Fibroblast of skin of left biceps (primary cell): ENCODE measurements at regions not wholly inside any gene's neighbourhood (a gene's known extent, or its start where the extent isn't known, plus 50 kb on each side); places are given as distances from the start of the nearest gene placed in this dataset.

ENCODE experiments used
- DNase-seq, 2 experiments: peaks; one replicate each; pipeline ENCODE4 v3.0.0-alpha.2; 2013; ENCODE audit warnings: low read depth in 2 of 2

DNA sequence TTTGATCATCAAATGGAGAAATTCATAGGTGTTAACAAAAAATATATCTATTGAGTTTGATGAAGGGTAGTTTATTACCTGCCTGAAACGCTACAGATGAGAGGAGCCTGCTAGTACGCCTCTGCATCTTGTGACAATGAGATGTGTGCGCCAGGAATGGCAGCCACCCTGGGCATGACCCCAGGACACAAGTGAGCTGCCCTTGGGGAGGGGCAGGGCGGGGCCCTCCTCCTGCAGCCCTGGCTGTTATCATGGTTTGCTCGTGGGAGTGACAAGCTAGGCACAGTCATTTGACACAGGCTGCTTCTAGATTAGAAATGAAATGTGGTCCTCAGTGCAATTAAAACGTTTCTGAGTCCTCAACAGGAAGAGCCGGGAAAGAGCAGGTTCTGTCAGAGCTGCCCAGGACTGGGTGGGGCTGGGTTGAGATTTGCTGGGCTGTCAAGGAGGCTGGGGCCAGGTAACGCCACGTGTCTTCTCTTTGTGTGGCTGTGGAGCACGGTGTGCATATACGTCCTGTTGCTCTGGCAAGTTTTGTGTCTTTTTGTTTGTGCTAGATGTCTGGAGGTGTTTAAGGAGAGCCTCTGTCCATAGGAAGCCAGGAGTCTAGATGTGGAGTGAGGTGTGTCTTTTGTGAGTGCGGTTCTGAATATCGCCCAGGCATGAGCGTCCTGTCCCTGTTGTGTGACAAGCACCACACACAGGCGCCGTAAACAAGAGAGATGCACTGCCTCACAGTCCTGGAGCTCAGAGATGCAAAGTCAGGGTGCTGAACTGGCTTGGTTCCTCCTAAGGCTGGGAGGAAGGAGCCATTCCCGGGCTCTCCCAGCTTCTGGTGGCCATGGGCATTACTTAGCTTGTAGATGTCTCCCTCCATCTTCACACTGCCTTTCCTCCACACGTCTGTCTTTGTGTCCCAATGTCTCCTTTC is 129.0 kb upstream of the IRX4 start:
- no peak for DNase-seq

DNA sequence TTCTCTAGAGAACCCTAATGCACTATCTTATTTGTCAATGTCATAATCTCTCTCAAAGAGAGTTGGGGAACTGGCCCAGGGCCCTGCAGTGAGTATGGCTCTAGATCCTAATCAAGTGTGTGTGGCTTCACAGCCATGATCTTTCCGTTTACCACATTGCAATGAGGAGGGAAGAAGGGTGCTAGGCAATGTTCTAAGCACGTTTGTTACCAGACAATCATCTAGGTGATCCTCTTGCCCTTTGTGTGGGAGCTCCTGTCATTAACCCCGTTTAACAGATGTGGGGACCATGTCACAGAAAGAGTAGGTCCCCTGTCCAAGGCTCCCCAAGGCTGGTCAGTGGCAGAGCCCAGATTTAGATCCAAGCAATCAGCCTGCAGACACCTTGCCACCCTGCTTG is 128.2 kb upstream of the IRX4 start:
- DNase-seq, result no peak

DNA sequence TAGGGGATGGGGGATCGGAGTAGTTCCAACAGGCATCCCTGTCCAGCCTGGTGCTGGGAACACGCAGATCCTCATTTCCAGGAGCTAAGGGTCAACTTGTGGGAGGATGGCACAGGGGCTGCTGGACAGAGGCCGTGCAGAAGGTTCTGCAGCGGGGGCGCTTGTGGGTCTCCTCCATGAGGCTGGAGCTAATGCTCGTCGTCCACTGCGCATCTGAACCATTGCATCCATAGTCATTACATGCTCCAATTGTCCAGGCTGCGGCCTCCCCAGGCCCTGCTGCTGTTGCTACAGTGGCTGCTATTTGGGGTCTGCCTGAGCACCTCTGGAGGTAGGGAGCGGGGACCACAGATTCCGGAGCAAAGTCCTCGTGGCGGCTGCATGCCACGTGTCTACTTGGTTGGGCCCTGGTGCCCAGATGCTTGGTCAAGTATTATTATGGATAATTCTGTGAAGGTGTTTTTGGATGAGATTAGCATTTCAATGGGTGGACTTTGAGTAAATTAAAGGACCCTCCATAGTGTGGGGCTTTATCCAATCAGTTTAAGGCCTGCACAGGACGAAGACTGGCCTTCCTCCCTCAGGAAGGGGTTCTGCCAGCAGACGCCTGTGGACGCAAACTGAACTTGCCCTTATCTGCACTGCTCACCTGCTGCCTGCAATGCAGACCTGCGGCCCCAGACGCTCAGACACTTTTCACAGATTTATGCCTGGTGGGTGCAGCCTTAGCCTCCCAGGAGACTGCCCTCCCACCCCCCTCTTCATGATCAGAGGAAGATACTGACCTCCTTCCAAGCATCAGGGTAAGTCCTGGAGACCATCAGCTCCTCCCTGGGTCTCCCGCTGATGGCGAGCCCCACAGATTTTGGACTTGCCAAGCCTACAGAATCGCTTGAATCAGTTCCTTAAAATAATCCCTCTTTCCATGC is 127.5 kb upstream of the IRX4 start:
- no peak for DNase-seq

DNA sequence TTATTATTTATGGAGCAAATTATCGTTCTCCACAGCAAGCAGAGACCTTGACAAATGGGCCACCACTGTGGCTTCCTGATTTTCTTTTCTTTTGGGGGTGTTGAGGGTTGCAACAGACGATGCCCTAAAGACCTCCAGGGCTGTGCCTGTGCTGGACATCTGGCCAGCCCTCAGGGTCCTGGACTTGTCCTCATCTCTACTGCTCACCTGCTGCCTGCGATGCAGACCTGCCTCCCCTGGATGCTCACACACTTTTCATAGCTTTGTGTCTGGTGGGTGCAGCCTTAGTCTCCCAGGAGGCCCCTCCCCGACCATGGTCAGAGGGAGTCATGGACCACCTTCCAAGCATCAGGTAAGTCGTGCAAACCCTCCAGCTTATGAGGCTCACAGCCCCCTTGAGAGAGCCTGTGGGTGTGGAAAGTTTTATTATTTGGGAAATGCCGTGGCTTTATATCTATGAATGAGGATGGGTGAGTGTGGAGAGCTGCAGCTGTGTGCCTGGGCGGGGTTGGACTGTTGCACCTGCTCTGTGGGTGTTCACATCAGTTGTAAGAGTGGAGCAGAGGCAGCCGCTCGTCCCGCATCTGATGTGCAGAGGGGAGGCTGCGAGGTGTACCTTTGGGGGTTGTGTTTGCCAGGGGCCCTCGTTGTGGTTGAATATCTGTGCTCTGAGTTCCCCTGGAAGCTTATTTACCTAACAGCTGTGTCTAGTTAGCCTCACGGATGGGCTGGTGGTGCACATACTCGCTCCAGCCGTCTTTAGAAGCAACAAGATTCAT is 126.3 kb upstream of the IRX4 start:
- DNase-seq, result no peak

DNA sequence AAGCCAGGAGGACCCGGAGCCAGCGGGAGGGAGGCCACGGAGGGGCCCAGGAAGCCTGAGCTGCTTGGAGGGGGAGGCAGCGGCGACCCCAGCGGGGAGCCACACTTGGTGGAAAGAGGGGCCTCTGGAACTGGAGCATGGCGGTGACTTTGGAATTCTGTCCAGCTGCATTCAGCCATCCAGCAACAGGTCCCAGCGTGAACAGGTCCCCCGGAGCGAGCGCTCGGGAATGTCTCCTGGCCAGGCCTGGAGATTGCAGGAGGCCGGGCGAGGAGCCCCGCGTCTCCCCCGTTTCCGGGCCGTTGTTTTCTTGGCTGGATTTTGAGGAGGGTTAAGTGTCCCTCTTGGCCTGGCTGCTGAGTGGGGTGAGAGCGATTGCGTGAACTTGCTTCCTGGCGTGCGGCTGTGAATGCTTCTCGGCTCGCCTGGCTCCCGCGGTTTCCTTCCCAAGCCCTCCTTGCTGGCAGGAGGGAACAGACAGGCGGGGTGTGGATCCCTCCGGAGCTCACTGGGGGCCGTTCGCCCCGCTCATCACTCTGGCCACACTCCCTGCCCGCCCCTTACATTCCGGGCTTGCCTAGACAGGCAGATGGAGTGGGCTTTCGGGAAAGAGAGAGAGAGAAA is 125.3 kb upstream of the IRX4 start:
- no peak for DNase-seq

DNA sequence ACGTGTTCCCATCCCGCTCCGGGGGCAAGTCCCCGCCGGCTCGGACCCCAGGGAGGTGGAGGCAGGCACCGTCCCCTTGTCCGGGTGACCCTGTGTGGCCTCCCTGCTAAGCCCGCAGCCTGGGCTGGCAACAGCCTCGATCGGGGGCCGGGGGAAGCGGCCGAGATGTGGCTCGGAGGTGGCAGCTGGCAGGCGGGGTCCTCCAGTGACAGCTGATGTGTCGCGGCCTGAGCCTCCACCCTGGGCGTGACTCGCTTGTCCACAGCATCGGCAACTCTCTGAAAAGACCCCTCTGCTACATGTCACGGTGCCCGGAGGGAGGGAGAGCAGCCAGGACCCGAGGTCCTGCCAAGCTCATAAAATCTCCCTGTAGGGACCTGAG is 124.8 kb upstream of the IRX4 start:
- DNase-seq, result no peak

DNA sequence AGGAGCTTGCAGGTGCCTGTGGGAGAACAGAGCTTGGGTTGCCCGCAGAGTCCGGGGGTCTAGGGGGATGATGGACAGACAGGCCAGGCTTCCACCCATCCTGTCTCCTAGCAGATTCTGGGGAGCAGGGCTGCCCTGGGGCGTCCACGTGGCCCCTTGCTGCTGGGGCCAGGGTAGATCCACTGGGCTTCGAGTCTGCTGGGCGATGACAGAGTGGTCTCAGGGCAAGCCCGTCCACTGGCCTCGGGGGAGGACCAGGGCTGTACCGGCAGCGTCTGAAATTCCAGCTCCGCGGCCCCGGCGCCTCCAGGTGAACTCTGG is 124.2 kb upstream of the IRX4 start:
- no peak for DNase-seq

DNA sequence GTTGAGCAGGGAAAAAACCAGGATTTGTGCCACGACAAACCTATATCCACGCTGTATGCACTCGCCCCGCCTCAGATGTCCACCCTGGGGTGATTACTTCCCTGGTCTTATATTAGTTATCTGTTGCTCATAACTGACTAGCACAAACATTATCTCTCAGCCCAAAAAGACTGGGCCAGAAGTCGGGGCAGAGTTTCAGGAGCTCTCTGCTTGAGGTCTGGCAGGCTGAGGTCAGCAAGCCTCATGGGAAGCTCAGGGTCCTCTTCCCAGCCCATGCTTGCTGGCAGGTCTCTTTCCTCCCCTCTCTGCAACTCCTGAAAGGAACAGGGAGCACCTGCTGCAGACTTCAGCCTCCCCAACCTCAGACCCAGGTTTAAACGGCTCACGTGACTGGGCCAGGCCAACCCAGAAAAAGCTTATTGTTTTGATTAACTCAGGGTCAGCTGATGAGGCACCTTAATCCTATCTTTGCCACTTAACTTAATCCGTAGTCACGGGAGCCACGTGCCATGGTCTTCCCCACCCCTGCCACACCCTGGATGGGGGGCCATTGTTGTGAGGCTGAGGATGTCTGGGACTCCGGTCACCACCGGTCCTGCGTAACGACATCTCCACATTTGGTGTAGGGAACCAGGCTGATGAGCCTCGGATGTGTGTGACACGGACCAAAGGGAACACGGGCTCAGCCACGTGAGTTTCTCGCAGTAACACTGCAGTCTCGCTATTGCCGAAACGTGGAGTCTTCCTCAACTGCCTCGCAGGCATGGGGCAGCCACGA is 123.7 kb upstream of the IRX4 start:
- DNase-seq, result no peak

DNA sequence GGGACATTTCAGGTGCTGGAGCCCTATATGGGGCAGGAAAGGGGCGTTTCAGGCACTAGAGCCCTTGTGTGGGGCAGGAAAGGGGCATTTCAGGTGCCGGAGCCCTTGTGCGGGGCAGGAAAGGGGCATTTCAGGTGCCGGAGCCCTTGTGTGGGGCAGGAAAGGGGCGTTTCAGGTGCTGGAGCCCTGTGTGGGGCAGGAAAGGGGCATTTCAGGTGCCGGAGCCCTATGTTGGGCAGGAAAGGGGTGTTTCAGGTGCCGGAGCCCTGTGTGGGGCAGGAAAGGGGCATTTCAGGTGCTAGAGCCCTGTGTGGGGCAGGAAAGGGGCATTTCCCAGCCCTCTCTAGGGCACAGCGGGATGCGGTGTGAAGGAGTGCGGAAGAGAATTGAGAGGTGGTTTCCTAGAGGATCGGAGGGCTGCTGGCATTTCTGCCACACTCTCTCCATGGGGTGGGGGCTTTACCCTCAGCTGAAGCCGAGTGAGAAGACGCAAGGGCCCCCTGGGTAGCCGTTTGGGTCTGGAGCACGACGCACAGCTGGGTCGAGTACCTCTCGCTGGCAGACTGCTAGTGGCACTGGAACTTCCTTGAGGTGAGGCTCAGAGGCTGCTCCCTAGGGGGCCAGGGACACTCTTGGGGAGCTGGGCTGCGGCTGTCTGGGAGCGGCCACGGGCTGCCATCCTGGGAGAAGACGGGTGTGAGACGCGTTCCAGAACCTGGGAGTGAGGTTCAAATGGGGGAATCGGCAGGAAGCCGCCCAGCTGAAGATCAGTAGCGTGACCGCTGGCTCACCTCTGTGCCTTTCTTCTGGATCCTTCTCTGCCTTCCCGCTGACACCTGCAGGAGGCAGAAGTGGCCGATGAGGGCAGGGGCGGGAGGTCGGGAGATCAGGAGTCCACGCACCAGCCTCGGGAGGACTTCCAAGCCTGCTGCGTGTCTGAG is 122.6 kb upstream of the IRX4 start:
- DNase-seq, result no peak

DNA sequence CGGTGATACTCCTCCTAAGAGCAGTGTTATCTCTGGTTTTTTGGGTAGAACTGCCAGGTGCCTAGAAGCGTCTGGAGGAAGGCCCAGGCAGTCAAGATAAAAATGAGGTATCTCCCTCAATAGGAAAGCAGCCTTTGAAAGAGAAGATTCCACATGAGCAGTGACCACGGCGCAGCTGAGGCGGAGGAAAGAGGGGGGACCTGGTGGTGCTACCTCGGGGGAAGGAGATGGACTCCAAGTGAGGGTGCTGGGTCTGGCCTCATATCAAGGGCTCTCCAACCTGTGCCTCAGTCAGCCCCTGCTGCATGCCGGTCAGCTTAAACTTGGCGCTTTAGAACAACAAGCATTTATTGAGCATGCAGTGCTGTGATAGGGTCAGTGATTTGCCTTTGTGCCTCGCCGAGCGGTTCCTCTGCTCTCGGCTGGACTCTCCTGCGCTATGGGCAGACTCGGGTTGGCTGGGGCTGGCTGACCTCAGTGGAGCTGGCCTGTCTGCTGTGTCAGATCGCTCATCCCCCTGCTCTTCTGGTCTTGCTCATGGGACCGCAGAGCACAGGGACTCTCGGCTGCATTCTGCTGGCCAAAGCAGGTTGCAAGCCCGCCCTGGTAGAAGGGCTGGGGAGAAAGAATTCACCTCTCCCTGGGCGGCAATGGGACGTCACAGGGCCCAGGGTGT is 121.1 kb upstream of the IRX4 start:
- DNase-seq, result no peak

DNA sequence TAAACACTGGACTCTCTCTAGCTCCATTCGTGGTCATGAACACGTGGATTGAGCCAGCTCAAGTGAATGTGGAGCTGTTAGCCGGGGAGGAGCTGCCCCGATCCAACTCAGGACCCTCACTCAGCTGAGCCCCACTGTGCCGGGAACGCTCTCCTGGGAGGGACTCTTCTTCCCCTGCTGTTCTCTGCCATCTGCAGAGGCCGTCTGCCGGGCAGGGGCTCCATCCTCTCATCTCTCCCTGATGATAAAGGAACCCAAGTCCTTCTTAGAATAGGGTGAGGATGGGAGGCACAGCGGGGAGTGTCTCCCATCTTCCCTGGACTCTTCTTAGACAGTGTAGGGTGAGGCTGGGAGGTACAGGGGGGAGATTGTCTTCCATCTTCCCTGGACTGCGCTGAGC is 120.5 kb upstream of the IRX4 start:
- DNase-seq, result no peak

DNA sequence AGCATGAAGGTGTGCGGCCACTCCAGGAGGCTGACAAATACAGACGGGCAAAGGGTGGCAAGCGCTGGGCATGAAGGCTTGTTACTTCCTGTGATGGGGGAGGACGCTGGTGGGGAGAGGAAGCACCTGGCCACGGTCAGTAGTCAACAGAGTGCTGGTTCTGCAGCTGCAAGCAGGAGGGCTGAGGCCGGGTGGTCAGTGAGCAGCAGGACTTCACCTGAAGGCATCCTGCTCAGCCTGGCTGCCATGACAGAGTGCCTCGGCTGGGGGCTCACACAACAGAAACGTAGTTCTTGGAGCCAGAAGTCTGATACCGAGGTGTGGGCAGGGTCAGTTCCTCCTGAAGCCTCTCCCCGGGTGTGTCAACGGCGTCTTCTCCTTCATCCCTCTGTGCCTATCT is 118.6 kb upstream of the IRX4 start:
- no peak for DNase-seq

DNA sequence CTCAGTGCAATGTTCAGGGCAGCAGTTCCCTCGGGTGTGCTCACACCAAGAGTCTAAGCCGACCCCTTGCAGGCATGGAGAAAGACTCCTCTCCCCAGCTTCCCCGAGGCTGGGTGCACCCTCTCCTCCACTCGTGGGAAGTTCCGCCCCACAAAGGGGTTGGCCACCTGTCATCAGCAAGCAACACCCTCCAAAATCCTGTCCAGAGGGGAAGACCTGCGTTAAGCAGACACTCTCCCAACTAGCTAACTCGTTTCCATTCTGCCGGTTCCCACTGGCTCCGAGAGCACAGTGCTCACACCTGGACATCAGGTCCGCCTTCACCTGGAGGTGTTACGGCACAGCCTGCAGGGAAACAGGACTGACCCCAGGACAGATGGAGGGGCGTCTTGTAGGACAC is 117.9 kb upstream of the IRX4 start:
- no peak for DNase-seq

DNA sequence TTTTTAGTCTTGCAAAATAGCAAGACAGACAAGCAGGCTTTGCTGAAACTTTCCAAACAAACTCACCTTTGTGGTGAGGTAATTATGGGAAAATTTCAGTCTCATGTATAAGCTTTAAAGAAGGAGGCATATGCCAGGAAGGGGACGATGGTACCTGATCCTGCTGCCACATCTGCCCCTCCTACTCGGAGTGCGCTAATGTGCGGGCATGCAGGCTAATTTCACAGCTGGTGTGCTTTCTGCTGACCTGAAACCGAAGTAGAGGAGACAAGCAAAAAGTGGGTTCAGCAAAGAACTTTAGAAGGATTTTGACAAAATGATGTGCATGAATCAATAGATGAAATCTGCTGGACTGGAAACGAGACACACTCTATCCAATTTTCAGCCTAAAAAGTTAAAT is 117.1 kb upstream of the IRX4 start:
- DNase-seq, result no peak

DNA sequence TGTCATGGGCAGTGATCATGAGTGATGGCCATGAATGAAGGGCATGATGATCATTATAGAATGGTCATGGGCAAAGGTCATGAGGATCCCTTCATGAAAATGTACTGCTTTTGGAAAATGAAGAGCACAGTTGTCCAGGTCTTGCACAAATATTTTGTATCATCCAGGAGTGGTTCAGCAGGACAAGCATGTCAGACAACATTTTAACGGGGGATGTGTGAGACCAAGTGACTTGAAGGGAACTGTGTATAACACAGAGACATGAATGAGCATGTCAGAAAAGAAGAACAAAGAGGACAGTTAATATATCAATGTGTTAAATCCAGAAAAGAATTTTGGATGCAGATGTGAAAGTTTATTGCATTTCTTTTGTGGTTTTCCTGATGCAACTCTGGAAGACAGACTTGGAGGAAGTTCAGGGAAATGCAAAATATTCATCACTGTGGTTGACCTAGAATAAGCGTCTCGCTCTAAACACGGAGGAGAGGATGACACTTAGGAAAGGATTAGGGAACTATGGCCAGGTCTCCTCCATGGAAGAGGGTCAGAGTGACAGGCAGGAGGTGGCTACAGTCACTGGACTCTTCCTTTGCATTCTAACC is 116.1 kb upstream of the IRX4 start:
- no peak for DNase-seq

DNA sequence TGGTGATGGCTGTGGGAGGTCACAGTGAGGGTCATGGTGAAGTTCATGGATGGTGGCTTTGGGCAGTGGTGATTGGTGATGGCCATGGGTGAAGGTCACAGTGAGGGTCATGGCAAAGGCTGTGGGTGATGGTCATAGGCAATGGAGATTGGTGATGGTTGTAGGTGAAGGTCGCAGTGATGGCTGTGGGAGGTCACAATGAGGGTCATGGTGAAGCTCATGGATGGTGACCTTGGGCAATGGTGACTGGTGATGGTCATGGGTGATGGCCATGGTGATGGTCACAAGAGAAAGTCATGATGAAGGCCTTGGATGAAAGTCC is 115.6 kb upstream of the IRX4 start:
- DNase-seq, result no peak

DNA sequence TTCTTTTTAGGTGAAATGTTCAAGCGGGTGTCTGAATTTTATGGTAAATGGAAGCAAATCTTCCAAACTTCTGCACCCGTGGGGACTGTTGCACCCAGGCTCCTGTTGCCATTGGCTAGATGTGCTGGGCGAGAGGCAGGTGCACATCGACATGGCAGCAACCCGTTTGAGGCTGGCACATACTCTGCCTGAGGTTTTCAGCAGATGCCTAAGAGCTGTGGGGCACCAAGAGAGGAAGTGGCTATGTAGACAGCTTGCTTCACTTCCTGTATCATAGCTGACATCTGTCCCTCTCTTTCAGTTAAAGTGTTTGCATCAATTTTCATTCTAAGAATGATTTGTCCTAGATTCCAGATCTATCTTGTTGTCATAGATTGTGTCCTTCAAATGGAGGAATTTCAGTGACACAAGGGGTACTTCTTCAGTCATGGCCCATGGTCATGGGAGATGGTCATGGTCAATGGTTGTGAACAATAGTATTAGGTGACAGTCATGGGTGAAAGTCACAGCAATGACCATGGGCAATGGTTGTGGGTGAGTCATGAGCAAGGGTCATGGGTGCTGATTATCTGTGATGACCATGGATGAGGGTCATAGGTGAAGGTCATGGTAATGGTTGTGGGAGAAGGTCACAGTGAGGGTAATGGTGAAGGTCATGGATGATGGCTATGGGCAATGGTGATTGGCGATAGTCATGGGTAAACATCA is 115.1 kb upstream of the IRX4 start:
- no peak for DNase-seq

DNA sequence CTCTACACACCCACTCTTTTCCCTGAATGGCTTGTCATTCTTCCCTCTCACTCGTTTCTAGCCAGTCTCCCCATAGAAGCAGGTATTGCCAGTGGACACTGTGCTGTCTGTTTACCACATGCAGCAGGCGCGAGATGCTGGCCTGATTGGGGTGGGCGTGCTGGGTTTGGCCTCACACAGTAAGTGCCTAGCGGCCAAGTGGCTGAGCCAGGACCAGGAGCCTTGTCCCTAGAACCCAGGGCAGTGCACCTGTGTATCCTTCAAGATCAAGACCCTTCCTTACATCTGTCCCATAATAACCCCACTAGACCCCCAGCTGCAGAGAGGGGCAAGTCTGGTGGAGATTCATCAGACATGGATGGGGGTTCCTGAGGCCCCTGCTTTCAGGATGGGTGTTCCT is 112.8 kb upstream of the IRX4 start:
- DNase-seq, result no peak
